ENCODE measurements at regions not wholly inside any gene's neighbourhood (a gene's known extent, or its start where the extent isn't known, plus 50 kb on each side); places are given as distances from the start of the nearest gene placed in this dataset.

- no peak for TF ChIP-seq MAX (IDR thresholded peaks at IDR 0.05)
- no peak for TF ChIP-seq ZFP36 (IDR thresholded peaks at IDR 0.05; ENCODE audit: borderline replicate concordance, partially characterized antibody)
- TF ChIP-seq POLR2AphosphoS2 (conservative IDR thresholded peaks at IDR 0.05; ENCODE audit: low read length): no peak
- TF ChIP-seq HES2 (IDR thresholded peaks at IDR 0.05): no peak
- no peak for ATAC-seq
- Histone ChIP-seq H3K27ac (peak overlapping the region; percentile 67 to 79), H3K4me1 (peaks cover 34% of the 10 kb centered on the region), H3K9me3 (no peaks in the 10 kb centered on the region; the same call in 2 of the 3 replicates), H3K4me2 (no peak overlapping the region), H3K4me3 (no peak overlapping the region)
- POLR2A ChIA-PET: no interaction called here
- CTCF ChIA-PET: interaction anchor here (1.0 to 11.0 kb wide), 3 partner anchors 15 to 163 kb away, joined by 3 to 87 read pairs (median 16); no protein-coding TSS in a partner anchor
- no peak for FAIRE-seq
- WGBS (ENCODE audit: missing lambda C conversion rate): 71% methylated on average over 9 of the region's 9 CpGs
- DNase-seq (ENCODE audit: low read depth in 1 of 2, low spot score in 1 of 2): no peak
Observed at GRCh38 chr2:41923156-41923786, 124.5 kb upstream of the PKDCC start.

- ChIA-PET CTCF (interaction anchor here (0.5 to 11.0 kb wide), 3 partner anchors 16 to 165 kb away, joined by 4 to 87 read pairs (median 16); no protein-coding TSS in a partner anchor), POLR2A (no interaction called here)
- peaks cover 41% of the 10 kb centered on the region for H3K4me1 ChIP-seq
- peak overlapping the region in 1 of 2 experiments; percentile 79; a peak in 3 of 6 replicates for H3K27ac ChIP-seq
- no peak for DNase-seq (ENCODE audit: low read depth in 1 of 2, low spot score in 1 of 2)
- no peak for FAIRE-seq
- H3K4me2 ChIP-seq: no peak overlapping the region
- H3K4me3 ChIP-seq: no peak overlapping the region
- ATAC-seq: no peak
- no peaks in the 10 kb centered on the region; the same call in 2 of the 3 replicates for H3K9me3 ChIP-seq
- WGBS (ENCODE audit: missing lambda C conversion rate): 75% methylated on average over 5 of the region's 5 CpGs
- no peak for TF ChIP-seq ZNF302 (CRISPR knock-in tag; IDR thresholded peaks at IDR 0.05)
- TF ChIP-seq CEBPB (IDR thresholded peaks at IDR 0.05): no peak
- TF ChIP-seq RNF2 (IDR thresholded peaks at IDR 0.05; ENCODE audit: borderline replicate concordance, low read depth): no peak
- TF ChIP-seq ELK1 (IDR thresholded peaks at IDR 0.05; ENCODE audit: low read depth, low read length): no peak
- no peak for TF ChIP-seq ZC3H11A (IDR thresholded peaks at IDR 0.05)
Observed at GRCh38 chr2:41924024-41924423, 123.8 kb upstream of the PKDCC start.

GRCh38 chr2:41924709-41925408, 123.0 kb upstream of the PKDCC start:
- no peak overlapping the region for H3K4me2 ChIP-seq
- DNase-seq (ENCODE audit: low read depth in 1 of 2, low spot score in 1 of 2) (no peak), ATAC-seq (no peak), FAIRE-seq (no peak)
- no peaks in the 10 kb centered on the region; the same call in 2 of the 3 replicates for H3K9me3 ChIP-seq
- CTCF ChIA-PET: interaction anchor here (0.7 to 11.0 kb wide), 5 partner anchors 10 to 162 kb away, joined by 3 to 87 read pairs (median 9); no protein-coding TSS in a partner anchor
- POLR2A ChIA-PET: no interaction called here
- no peak overlapping the region for H3K4me3 ChIP-seq
- H3K4me1 ChIP-seq: peaks cover 50% of the 10 kb centered on the region
- WGBS (ENCODE audit: missing lambda C conversion rate): 80% methylated on average over 4 of the region's 4 CpGs
- no peak for TF ChIP-seq SREBF2 (IDR thresholded peaks at IDR 0.05)
- TF ChIP-seq EP300 (IDR thresholded peaks at IDR 0.05): no peak
- TF ChIP-seq USF2 (IDR thresholded peaks at IDR 0.05): no peak
- no peak for TF ChIP-seq MYC (IDR thresholded peaks at IDR 0.05; ENCODE audit: borderline replicate concordance, low read length)
- H3K27ac ChIP-seq: peak overlapping the region in 1 of 2 experiments; percentile 16; a peak in 2 of 6 replicates

- POLR2A ChIA-PET: interaction anchor here (1.5 kb wide), 1 partner anchor 122 kb away, joined by 4 read pairs; the partner anchor contains the start of gene PKDCC
- FAIRE-seq (no peak), DNase-seq (ENCODE audit: low read depth in 1 of 2, low spot score in 1 of 2) (no peak), ATAC-seq (no peak)
- Histone ChIP-seq H3K4me1 (peaks cover 58% of the 10 kb centered on the region), H3K4me2 (no peak overlapping the region), H3K9me3 (no peaks in the 10 kb centered on the region; the same call in 2 of the 3 replicates), H3K4me3 (no peak overlapping the region), H3K27ac (peak overlapping the region in 1 of 2 experiments; percentile 91; a peak in 3 of 6 replicates)
- CTCF ChIA-PET: interaction anchor here (0.6 to 11.0 kb wide), 7 partner anchors 17 to 261 kb away, joined by 3 to 87 read pairs (median 5); no protein-coding TSS in a partner anchor
- 89% methylated on average over 2 of the region's 2 CpGs for whole genome bisulfite sequencing (ENCODE audit: missing lambda C conversion rate)
- TF ChIP-seq CTCF (IDR thresholded peaks at IDR 0.05): no peak
- no peak for TF ChIP-seq SREBF2 (IDR thresholded peaks at IDR 0.05)
- peak; percentile 5 for TF ChIP-seq MAFK (IDR thresholded peaks at IDR 0.05; ENCODE audit: partially characterized antibody)
- TF ChIP-seq ZFP36 (IDR thresholded peaks at IDR 0.05; ENCODE audit: borderline replicate concordance, partially characterized antibody): no peak
- TF ChIP-seq RNF2 (IDR thresholded peaks at IDR 0.05; ENCODE audit: borderline replicate concordance, low read depth): no peak
Observed at GRCh38 chr2:41925712-41926111, 122.1 kb upstream of the PKDCC start.

All from A549 (cell line).